Kidney (tissue), 13 donors: ENCODE measurements at regions not wholly inside any gene's neighbourhood (a gene's known extent, or its start where the extent isn't known, plus 50 kb on each side); places are given as distances from the start of the nearest gene placed in this dataset.

Experiments used
- DNase-seq, 5 donors: peaks; one replicate each; pipeline ENCODE4 v3.0.0-alpha.2; 2013 to 2020
- FAIRE-seq: peaks from 2 replicates; lab custom pipeline; 2012; peaks lifted over from hg19 to GRCh38; lab: Jason Lieb, UNC
- H3K27ac ChIP-seq, 2 donors: one replicate each; pipeline ENCODE4 v1.7.0; 2013; ENCODE audit warnings: low read depth in 2 of 2, low read length in 2 of 2, inconsistent platforms in 1 of 2
- H3K27me3 ChIP-seq: one replicate; pipeline ENCODE4 v1.7.1; 2013; ENCODE audit warnings: low read length, inconsistent platforms; ENCODE audit not compliant: control insufficient read depth, insufficient read depth
- H3K36me3 ChIP-seq, 3 donors: one replicate each; pipeline versions ENCODE4 v1.7.0 to v1.7.1; 2013; ENCODE audit warnings: low read length in 3 of 3, control low read depth in 1 of 3, inconsistent platforms in 1 of 3; ENCODE audit not compliant: insufficient read depth in 3 of 3, control insufficient read depth in 2 of 3
- H3K4me1 ChIP-seq, 3 donors: one replicate each; pipeline versions ENCODE4 v1.7.0 to v1.7.1; 2013; ENCODE audit warnings: low read length in 3 of 3, inconsistent platforms in 1 of 3, low read depth in 1 of 3; ENCODE audit not compliant: control insufficient read depth in 2 of 3, insufficient read depth in 2 of 3
- H3K4me3 ChIP-seq, 3 donors: one replicate each; pipeline versions ENCODE4 v1.7.0 to v1.8.1; 2013; ENCODE audit warnings: low read length in 3 of 3, control low read depth in 1 of 3, inconsistent platforms in 1 of 3
- H3K9ac ChIP-seq, 3 donors: one replicate each; pipeline versions ENCODE4 v1.7.0 to v1.7.1; 2013; ENCODE audit warnings: low read length in 3 of 3, control low read depth in 1 of 3, inconsistent platforms in 1 of 3
- H3K9me3 ChIP-seq, 3 donors: one replicate each; pipeline versions ENCODE4 v1.7.0 to v1.7.1; 2013; ENCODE audit warnings: low read length in 3 of 3, control low read depth in 1 of 3, inconsistent platforms in 1 of 3; ENCODE audit not compliant: control insufficient read depth in 2 of 3, insufficient read depth in 1 of 3
- intact Hi-C: fragments of 100-400 bp; cut with DNase I; formaldehyde crosslinking; loops from one replicate; pipeline ENCODE4 v1.11.1; 2022
- TF ChIP-seq, protein P1 (sequence below): IDR thresholded peaks from 3 replicates; pipeline ENCODE4 v1.5.1; 2012; ENCODE audit warnings: mild to moderate bottlenecking, moderate library complexity, borderline replicate concordance; ENCODE audit not compliant: insufficient read depth; ENCODE audit errors: extremely low read depth
- donor health status: control.
- donor health status: control.
- donor health status: control.
- donor health status: control.
- donor health status: control.
- donor health status: DM: yes; HTN: yes; CAD: no.
- donor health status: Normal renal cell carcinoma (clear cell type).

DNA sequence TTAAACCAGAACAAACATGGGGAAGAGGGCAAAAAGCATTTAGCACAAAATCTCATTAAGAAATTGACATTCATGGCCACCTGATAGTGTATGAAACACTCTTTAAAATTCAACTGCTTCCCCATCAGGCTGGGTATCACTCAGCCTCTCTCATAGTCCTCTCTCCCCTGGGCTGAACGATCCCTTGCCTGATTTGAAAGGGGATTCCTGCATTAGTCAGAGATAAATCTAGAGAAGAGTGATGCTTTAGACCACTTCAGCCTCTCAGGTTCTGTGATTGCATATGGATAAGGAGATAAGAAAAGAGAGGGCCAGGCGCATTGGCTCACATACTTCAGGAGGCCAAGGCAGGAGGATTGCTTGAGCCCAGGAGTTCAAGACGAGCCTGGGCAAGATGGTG is 280.0 kb downstream of the SOX9 start:
- DNase-seq: no peak
- Histone ChIP-seq H3K4me3 (no peak overlapping the region), H3K27ac (no peak overlapping the region), H3K27me3 (no peaks in the 10 kb centered on the region), H3K9ac (no peak overlapping the region), H3K9me3 (no peaks in the 10 kb centered on the region), H3K4me1 (no peaks in the 10 kb centered on the region), H3K36me3 (no peaks in the 10 kb centered on the region)
- intact Hi-C loops: no loop called here
- TF ChIP-seq, protein P1, sequence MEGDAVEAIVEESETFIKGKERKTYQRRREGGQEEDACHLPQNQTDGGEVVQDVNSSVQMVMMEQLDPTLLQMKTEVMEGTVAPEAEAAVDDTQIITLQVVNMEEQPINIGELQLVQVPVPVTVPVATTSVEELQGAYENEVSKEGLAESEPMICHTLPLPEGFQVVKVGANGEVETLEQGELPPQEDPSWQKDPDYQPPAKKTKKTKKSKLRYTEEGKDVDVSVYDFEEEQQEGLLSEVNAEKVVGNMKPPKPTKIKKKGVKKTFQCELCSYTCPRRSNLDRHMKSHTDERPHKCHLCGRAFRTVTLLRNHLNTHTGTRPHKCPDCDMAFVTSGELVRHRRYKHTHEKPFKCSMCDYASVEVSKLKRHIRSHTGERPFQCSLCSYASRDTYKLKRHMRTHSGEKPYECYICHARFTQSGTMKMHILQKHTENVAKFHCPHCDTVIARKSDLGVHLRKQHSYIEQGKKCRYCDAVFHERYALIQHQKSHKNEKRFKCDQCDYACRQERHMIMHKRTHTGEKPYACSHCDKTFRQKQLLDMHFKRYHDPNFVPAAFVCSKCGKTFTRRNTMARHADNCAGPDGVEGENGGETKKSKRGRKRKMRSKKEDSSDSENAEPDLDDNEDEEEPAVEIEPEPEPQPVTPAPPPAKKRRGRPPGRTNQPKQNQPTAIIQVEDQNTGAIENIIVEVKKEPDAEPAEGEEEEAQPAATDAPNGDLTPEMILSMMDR: no peak
- FAIRE-seq: no peak

DNA sequence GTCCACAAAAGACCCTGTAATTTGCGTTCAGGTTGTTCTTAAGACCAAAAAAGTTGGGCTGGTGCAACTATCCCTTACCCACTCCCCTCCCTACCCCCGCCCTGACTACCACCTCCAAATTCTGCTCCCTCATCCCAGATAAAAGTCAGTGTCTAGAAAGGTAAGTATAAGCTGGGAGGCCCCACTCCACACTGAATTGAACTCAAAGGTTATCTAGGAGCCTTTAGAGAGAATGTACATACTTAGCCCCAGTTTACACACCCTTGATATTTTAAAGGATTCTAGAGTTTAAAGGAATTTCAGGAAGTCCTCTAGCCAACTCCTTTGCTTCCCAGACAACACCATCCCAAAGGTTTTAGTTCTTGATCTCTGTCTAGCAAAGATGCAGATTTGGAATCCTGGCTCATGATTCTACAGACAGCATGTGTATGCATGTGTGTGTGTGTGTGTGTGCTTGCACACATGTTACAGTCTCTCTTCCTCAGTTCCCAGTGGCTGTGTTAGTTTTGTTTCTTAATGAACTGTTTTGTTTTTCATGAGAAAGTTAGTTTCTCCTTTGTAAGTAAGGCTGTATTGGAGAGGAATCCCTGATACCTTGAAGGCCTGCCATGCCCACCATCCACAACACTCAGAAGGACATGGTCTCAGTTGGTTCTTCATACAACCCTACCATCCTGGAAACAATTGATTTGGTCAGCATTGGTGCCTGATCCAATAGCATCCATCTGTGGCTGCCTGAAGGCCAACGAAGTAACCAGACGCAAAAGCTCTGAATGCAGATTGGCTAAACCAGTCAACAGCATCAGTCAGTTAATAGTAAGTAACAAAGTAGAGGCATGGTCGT is 281.3 kb downstream of the SOX9 start:
- H3K27me3 ChIP-seq: no peaks in the 10 kb centered on the region
- no peak overlapping the region for H3K9ac ChIP-seq
- no peak overlapping the region for H3K4me3 ChIP-seq
- H3K9me3 ChIP-seq: no peaks in the 10 kb centered on the region
- H3K4me1 ChIP-seq: peaks cover 0 to 2% (median 0%) of the 10 kb centered on the region in 3 donors
- intact Hi-C loops: no loop called here
- TF ChIP-seq, protein P1: no peak
- H3K27ac ChIP-seq: no peak overlapping the region
- no peak for DNase-seq
- FAIRE-seq: no peak
- H3K36me3 ChIP-seq: no peaks in the 10 kb centered on the region

DNA sequence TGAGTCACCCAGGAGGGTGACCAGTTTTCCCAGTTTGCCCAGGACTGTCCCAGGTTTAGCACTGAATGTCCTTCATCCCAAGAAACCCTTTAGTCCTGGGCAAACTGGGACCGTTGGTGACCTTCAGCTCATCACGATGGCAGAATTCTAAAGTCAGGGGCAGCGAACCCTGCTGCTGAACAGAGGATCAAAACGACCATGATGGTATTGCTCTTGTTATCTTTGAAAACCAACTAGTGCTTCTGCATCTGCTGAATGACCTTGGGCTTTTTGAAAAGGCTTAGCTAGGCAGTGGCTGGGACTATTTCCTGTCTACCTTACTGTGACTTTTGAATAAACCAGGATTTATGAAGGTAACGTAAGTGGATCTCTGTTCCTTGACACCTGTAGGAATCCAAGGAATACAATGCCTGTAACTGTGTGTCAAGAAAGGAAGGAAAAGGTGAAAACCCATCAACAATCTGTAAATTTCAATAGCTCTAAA is 281.9 kb downstream of the SOX9 start:
- TF ChIP-seq, protein P1: no peak
- no peak overlapping the region for H3K27ac ChIP-seq
- H3K9ac ChIP-seq: no peak overlapping the region
- no peaks in the 10 kb centered on the region for H3K9me3 ChIP-seq
- intact Hi-C loops: no loop called here
- DNase-seq (no peak), FAIRE-seq (no peak)
- no peaks in the 10 kb centered on the region for H3K27me3 ChIP-seq
- no peaks in the 10 kb centered on the region for H3K36me3 ChIP-seq
- no peak overlapping the region for H3K4me3 ChIP-seq
- peaks cover 2 to 4% (median 2%) of the 10 kb centered on the region in 3 donors for H3K4me1 ChIP-seq
